OCI-LY7 (cell line): ENCODE measurements at regions not wholly inside any gene's neighbourhood (a gene's known extent, or its start where the extent isn't known, plus 50 kb on each side); places are given as distances from the start of the nearest gene placed in this dataset.

Experiments used
- BruUV-seq: library from RNA; stranded (reverse); fragments of 400-500 nt; replicated peaks from 2 replicates; lab custom pipeline; 2021; lab: Mats Ljungman, UMichigan
- CTCF ChIA-PET: fragments of 300-600 bp; sonication (Branson Sonifier 250); formaldehyde crosslinking; loops from one replicate; lab custom pipeline; 2022; ENCODE audit warnings: antibody characterized with exemption; ENCODE audit not compliant: unreplicated experiment; lab: Charles Lee
- POLR2A ChIA-PET: fragments of 300-600 bp; sonication (Branson Sonifier 250); formaldehyde crosslinking; loops from one replicate; lab custom pipeline; 2022; ENCODE audit warnings: antibody characterized with exemption; lab: Charles Lee
- DNase-seq: peaks from one replicate; pipeline ENCODE4 v3.0.0-alpha.2; 2015; ENCODE audit warnings: low spot score
- H2AFZ ChIP-seq: fragments of 200-600 bp; sonication (generic), shearing (Covaris generic); 2 replicates; pipeline ENCODE4 v1.6.1; 2014; ENCODE audit warnings: mild to moderate bottlenecking, antibody characterized with exemption, low read length, moderate library complexity
- H3K27ac ChIP-seq: fragments of 200-600 bp; sonication (generic); 2 replicates; pipeline ENCODE4 v1.5.1; 2014; ENCODE audit warnings: mixed run types, low read depth, mild to moderate bottlenecking, moderate library complexity, low read length, inconsistent platforms; ENCODE audit not compliant: poor library complexity, severe bottlenecking
- H3K36me3 ChIP-seq: fragments of 200-600 bp; sonication (generic); 2 replicates; pipeline ENCODE4 v1.6.1; 2014; ENCODE audit warnings: mild to moderate bottlenecking, antibody characterized with exemption, low read length, moderate library complexity, mixed read lengths; ENCODE audit not compliant: insufficient read depth
- H3K4me1 ChIP-seq: fragments of 200-600 bp; sonication (generic); 2 replicates; pipeline ENCODE4 v1.5.1; 2014; ENCODE audit warnings: mild to moderate bottlenecking, low read length; ENCODE audit not compliant: insufficient read depth, poor library complexity, severe bottlenecking
- H3K4me2 ChIP-seq: fragments of 200-600 bp; sonication (generic); 2 replicates; pipeline ENCODE4 v1.6.1; 2014; ENCODE audit warnings: mild to moderate bottlenecking, low read length
- H3K4me3 ChIP-seq: fragments of 200-600 bp; sonication (generic); 2 replicates; pipeline ENCODE4 v1.5.1; 2014; ENCODE audit warnings: mild to moderate bottlenecking, low read depth, low read length; ENCODE audit not compliant: poor library complexity, severe bottlenecking
- H3K79me2 ChIP-seq: fragments of 200-600 bp; sonication (generic); 2 replicates; pipeline ENCODE4 v1.6.1; 2016; ENCODE audit warnings: low read depth, mild to moderate bottlenecking, low read length, moderate library complexity, mixed read lengths; ENCODE audit not compliant: insufficient read depth
- H3K9me2 ChIP-seq: fragments of 200-600 bp; sonication (generic); 2 replicates; pipeline ENCODE4 v1.6.1; 2016; ENCODE audit warnings: mild to moderate bottlenecking, low read length, mixed read lengths; ENCODE audit not compliant: insufficient read depth
- H3K9me3 ChIP-seq: fragments of 200-600 bp; sonication (generic); 2 replicates; pipeline ENCODE4 v1.6.1; 2014; ENCODE audit warnings: mild to moderate bottlenecking, mixed run types, low read length, mixed read lengths
- H4K20me1 ChIP-seq: fragments of 200-600 bp; sonication (generic); 2 replicates; pipeline ENCODE4 v1.6.1; 2014; ENCODE audit warnings: mild to moderate bottlenecking, antibody characterized with exemption, low read length, moderate library complexity, mixed read lengths; ENCODE audit not compliant: insufficient read depth
- CTCF ChIP-seq: fragments of 200-600 bp; sonication (generic); conservative IDR thresholded peaks from 2 replicates; pipeline ENCODE4 v1.5.1; 2014; ENCODE audit warnings: mild to moderate bottlenecking, antibody characterized with exemption, low read length, moderate library complexity, mixed read lengths
- EZH2phosphoT487 ChIP-seq: fragments of 200-600 bp; sonication (generic); IDR thresholded peaks from 2 replicates; pipeline ENCODE4 v1.6.1; 2018; ENCODE audit warnings: low read depth, borderline replicate concordance, mild to moderate bottlenecking, mixed run types, antibody characterized with exemption, low read length, moderate library complexity, mixed read lengths
- intact Hi-C: fragments of 100-400 bp; cut with micrococcal nuclease; formaldehyde crosslinking; loops from one replicate; pipeline ENCODE4 v1.10.0; 2022; ENCODE audit not compliant: unreplicated experiment

- H3K27ac ChIP-seq = no peak overlapping the region
- H4K20me1 ChIP-seq = no peaks in the 10 kb centered on the region
- TF ChIP-seq CTCF (no peak), EZH2phosphoT487 (no peak)
- POLR2A ChIA-PET = no interaction called here
- no peaks in the 10 kb centered on the region for H3K4me1 ChIP-seq
- intact Hi-C loops = loop anchor here (10.0 kb wide), 1 partner anchor 57 kb away; no protein-coding TSS in a partner anchor
- H3K9me3 ChIP-seq = no peaks in the 10 kb centered on the region
- no peak overlapping the region for H2AFZ ChIP-seq
- no peak overlapping the region for H3K4me3 ChIP-seq
- H3K4me2 ChIP-seq = no peak overlapping the region
- BruUV-seq = no TSS peak
- CTCF ChIA-PET = no interaction called here
- no peaks in the 10 kb centered on the region for H3K36me3 ChIP-seq
- H3K79me2 ChIP-seq = no peaks in the 10 kb centered on the region
- no peaks in the 10 kb centered on the region for H3K9me2 ChIP-seq
- no peak for DNase-seq
Observed at GRCh38 chr3:166257715-166258114, 420.5 kb upstream of the BCHE start.

GRCh38 chr3:166248784-166249183 is 411.6 kb upstream of the BCHE start:
- Histone ChIP-seq H3K9me2 (no peaks in the 10 kb centered on the region; the same call in 1 of the 2 replicates), H4K20me1 (no peaks in the 10 kb centered on the region), H3K79me2 (no peaks in the 10 kb centered on the region), H3K9me3 (no peaks in the 10 kb centered on the region), H2AFZ (no peak overlapping the region), H3K4me2 (no peak overlapping the region), H3K27ac (no peak overlapping the region), H3K4me3 (no peak overlapping the region), H3K4me1 (no peaks in the 10 kb centered on the region), H3K36me3 (no peaks in the 10 kb centered on the region)
- POLR2A ChIA-PET = no interaction called here
- no peak for TF ChIP-seq CTCF
- no peak for TF ChIP-seq EZH2phosphoT487
- BruUV-seq = no TSS peak
- CTCF ChIA-PET = interaction anchor here (0.5 kb wide), 1 partner anchor 14 kb away, joined by 3 read pairs; no protein-coding TSS in a partner anchor
- intact Hi-C loops = no loop called here
- DNase-seq = no peak

- no peak for DNase-seq
- no peaks in the 10 kb centered on the region for H3K36me3 ChIP-seq
- H3K4me3 ChIP-seq = no peak overlapping the region
- no peaks in the 10 kb centered on the region for H3K9me3 ChIP-seq
- no peaks in the 10 kb centered on the region for H4K20me1 ChIP-seq
- no peaks in the 10 kb centered on the region for H3K4me1 ChIP-seq
- intact Hi-C loops = no loop called here
- ChIA-PET CTCF (no interaction called here), POLR2A (interaction anchor here (0.6 kb wide), 3 partner anchors 9 to 301 kb away, joined by 3 read pairs; no protein-coding TSS in a partner anchor)
- no TSS peak for BruUV-seq
- TF ChIP-seq EZH2phosphoT487 (no peak), CTCF (no peak)
- no peak overlapping the region for H2AFZ ChIP-seq
- H3K9me2 ChIP-seq = no peaks in the 10 kb centered on the region; the same call in 1 of the 2 replicates
- H3K79me2 ChIP-seq = no peaks in the 10 kb centered on the region
- no peak overlapping the region for H3K4me2 ChIP-seq
- no peak overlapping the region for H3K27ac ChIP-seq
Observed at GRCh38 chr3:166243511-166243910, 406.3 kb upstream of the BCHE start.
